ENCODE measurements at regions not wholly inside any gene's neighbourhood (a gene's known extent, or its start where the extent isn't known, plus 50 kb on each side); places are given as distances from the start of the nearest gene placed in this dataset.

GRCh38 chr2:234329202-234329960, 167.5 kb downstream of the ARL4C start:
- TF ChIP-seq CTCF (IDR thresholded peaks at IDR 0.05) (no peak), POLR2A (IDR thresholded peaks at IDR 0.05) (no peak)

Measured in gastroesophageal sphincter (tissue), 3 donors.